Activated CD4-positive, alpha-beta T cell treated with anti-CD3 and anti-CD28 coated beads, Interleukin-2, amount 10 ng/mL, durations not matched to agents 24 days and 14 days (primary cell): ENCODE measurements at regions not wholly inside any gene's neighbourhood (a gene's known extent, or its start where the extent isn't known, plus 50 kb on each side); places are given as distances from the start of the nearest gene placed in this dataset.

Experiments
- DNase-seq: peaks from one replicate; pipeline ENCODE4 v3.0.0; 2022
- H3K27ac Mint-ChIP-seq: one replicate; pipeline ENCODE4 v1.8.0; 2022; ENCODE audit warnings: mild to moderate bottlenecking, mixed read lengths
- H3K27me3 Mint-ChIP-seq: one replicate; pipeline ENCODE4 v1.8.0; 2022; ENCODE audit warnings: mixed read lengths
- H3K36me3 Mint-ChIP-seq: one replicate; pipeline ENCODE4 v1.8.0; 2022; ENCODE audit warnings: low read depth, mild to moderate bottlenecking, mixed read lengths
- H3K4me1 Mint-ChIP-seq: one replicate; pipeline ENCODE4 v1.8.0; 2021; ENCODE audit warnings: mixed read lengths
- H3K4me3 Mint-ChIP-seq: one replicate; pipeline ENCODE4 v1.8.0; 2022; ENCODE audit warnings: mild to moderate bottlenecking, moderate library complexity, mixed read lengths
- H3K9me3 Mint-ChIP-seq: one replicate; pipeline ENCODE4 v1.8.0; 2021; ENCODE audit warnings: mixed read lengths
- intact Hi-C: fragments of 100-400 bp; cut with micrococcal nuclease; formaldehyde crosslinking; loops from one replicate; pipeline ENCODE4 v1.15.1; 2023

DNA sequence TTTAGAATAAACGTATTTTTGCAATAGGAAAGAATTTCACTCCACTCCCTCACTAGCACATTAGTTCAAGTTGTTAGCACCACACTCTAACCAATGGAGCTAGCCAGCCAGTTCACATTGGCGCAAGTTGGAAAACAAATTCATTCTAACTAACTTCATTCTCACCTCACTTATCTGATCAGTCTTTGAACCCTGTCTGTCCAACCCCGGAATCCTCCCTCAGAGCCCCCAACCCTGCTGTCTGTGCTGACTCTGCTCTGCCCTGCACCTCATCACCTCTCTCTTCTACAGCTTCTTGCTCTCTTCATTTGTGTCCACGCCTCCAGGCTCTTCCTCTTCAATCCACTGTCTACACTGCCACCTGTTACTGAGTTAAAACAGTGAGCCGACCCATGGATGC lies 356.5 kb downstream of the IRS1 start:
- H3K9me3 Mint-ChIP-seq: no peaks in the 10 kb centered on the region
- DNase-seq: no peak

GRCh38 chr2:226440127-226440918 lies 359.3 kb downstream of the IRS1 start:
- H3K36me3 Mint-ChIP-seq: no peaks in the 10 kb centered on the region
- no peak overlapping the region for H3K27ac Mint-ChIP-seq
- H3K9me3 Mint-ChIP-seq: no peaks in the 10 kb centered on the region
- H3K4me3 Mint-ChIP-seq: no peak overlapping the region
- no peak for DNase-seq
- peaks cover 24% of the 10 kb centered on the region for H3K27me3 Mint-ChIP-seq
- intact Hi-C loops: no loop called here
- H3K4me1 Mint-ChIP-seq: no peaks in the 10 kb centered on the region

More for the DNA sequence above, 356.5 kb downstream of the IRS1 start:
- intact Hi-C loops: no loop called here
- H3K4me3 Mint-ChIP-seq: no peak overlapping the region
- H3K27me3 Mint-ChIP-seq: peaks cover 28% of the 10 kb centered on the region
- H3K27ac Mint-ChIP-seq: no peak overlapping the region
- no peaks in the 10 kb centered on the region for H3K4me1 Mint-ChIP-seq
- H3K36me3 Mint-ChIP-seq: no peaks in the 10 kb centered on the region

DNA sequence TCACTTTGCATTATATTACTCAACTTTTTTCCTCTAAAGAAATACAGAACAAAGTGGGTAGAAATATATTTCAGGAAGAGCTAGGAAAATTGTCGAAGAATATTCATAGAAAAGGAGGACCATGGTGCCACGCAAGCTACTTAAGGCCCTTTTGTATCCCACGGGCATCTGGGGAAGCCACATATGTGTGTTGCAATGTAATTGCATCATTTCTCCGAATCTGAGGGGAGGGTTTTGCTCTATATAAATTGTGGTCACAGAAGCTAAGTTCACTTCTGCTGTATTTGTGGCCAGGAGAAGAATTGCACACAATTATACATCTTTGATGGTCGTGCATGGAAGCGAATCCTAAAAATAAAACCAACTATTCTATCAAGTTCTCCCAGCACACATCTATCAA lies 360.3 kb downstream of the IRS1 start:
- no peak overlapping the region for H3K27ac Mint-ChIP-seq
- no peak for DNase-seq
- no peaks in the 10 kb centered on the region for H3K4me1 Mint-ChIP-seq
- no peak overlapping the region for H3K4me3 Mint-ChIP-seq
- no peaks in the 10 kb centered on the region for H3K36me3 Mint-ChIP-seq
- intact Hi-C loops: no loop called here
- no peaks in the 10 kb centered on the region for H3K9me3 Mint-ChIP-seq
- peaks cover 23% of the 10 kb centered on the region for H3K27me3 Mint-ChIP-seq

- H3K36me3 Mint-ChIP-seq: no peaks in the 10 kb centered on the region
- peaks cover 23% of the 10 kb centered on the region for H3K27me3 Mint-ChIP-seq
- H3K27ac Mint-ChIP-seq: no peak overlapping the region
- H3K4me3 Mint-ChIP-seq: no peak overlapping the region
- intact Hi-C loops: no loop called here
- no peaks in the 10 kb centered on the region for H3K4me1 Mint-ChIP-seq
- no peaks in the 10 kb centered on the region for H3K9me3 Mint-ChIP-seq
- no peak for DNase-seq
Measured at GRCh38 chr2:226435146-226435545, 364.5 kb downstream of the IRS1 start.

DNA sequence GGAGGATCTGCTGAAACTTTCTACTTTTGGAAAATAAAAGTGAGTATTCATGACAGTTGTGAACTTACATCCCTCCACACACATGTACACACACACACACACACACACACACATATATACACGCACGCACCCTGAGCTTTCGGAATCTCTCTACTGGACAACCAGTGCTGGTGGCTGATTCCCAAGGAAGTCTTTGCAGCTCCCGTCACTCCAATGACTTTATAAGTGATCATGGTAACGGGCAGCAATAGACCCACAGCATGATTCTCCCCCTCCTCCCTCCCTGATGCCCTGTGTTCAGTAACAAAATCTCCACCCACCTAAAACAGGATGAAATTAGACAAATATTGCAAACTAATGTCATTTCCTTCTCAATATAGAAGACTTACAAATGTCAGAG lies 364.9 kb downstream of the IRS1 start:
- H3K4me3 Mint-ChIP-seq: no peak overlapping the region
- H3K27ac Mint-ChIP-seq: no peak overlapping the region
- no peaks in the 10 kb centered on the region for H3K4me1 Mint-ChIP-seq
- H3K9me3 Mint-ChIP-seq: no peaks in the 10 kb centered on the region
- DNase-seq: no peak
- no peaks in the 10 kb centered on the region for H3K36me3 Mint-ChIP-seq
- intact Hi-C loops: no loop called here
- H3K27me3 Mint-ChIP-seq: peaks cover 22% of the 10 kb centered on the region

DNA sequence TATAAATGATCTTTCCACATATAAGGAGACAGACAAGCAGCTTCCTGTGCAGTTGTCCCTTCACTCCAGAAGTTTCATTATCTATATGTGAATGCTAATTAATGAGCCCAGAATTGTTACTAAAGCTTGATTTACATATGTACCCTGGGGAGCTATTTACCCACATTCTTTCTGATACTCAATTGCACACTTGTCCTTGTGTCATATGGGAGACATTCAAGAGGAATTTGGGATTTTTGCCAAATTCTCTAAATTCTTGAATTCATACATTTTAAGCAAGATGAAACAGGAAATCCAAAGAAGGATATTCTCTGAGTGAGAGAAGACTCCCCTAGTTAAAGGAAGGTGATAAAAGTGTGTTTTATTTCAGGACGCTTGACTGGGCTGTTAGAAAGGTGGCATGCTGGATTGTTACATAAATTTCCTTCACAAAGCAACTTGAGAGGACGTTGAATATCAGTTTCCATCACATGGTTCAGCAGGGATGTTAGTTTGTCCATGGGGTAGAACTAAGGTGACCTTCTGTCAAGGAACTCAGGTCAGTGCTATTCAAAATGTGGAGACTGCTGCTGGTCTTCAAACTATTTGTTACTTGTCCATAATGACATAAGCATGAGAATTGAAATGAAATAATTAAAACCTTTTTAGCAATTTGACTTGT lies 368.2 kb downstream of the IRS1 start:
- H3K4me3 Mint-ChIP-seq: no peak overlapping the region
- intact Hi-C loops: no loop called here
- H3K27me3 Mint-ChIP-seq: peaks cover 32% of the 10 kb centered on the region
- H3K36me3 Mint-ChIP-seq: no peaks in the 10 kb centered on the region
- H3K4me1 Mint-ChIP-seq: no peaks in the 10 kb centered on the region
- DNase-seq: no peak
- no peaks in the 10 kb centered on the region for H3K9me3 Mint-ChIP-seq
- no peak overlapping the region for H3K27ac Mint-ChIP-seq

- Mint-ChIP-seq H3K4me3 (no peak overlapping the region), H3K27me3 (peaks cover 40% of the 10 kb centered on the region), H3K36me3 (peaks cover 2% of the 10 kb centered on the region), H3K27ac (no peak overlapping the region), H3K4me1 (peaks cover 7% of the 10 kb centered on the region), H3K9me3 (no peaks in the 10 kb centered on the region)
- intact Hi-C loops: loop anchor here (10.0 kb wide), 1 partner anchor 555 kb away; no protein-coding TSS in a partner anchor
- no peak for DNase-seq
Measured at GRCh38 chr2:226429476-226429875, 370.1 kb downstream of the IRS1 start.

DNA sequence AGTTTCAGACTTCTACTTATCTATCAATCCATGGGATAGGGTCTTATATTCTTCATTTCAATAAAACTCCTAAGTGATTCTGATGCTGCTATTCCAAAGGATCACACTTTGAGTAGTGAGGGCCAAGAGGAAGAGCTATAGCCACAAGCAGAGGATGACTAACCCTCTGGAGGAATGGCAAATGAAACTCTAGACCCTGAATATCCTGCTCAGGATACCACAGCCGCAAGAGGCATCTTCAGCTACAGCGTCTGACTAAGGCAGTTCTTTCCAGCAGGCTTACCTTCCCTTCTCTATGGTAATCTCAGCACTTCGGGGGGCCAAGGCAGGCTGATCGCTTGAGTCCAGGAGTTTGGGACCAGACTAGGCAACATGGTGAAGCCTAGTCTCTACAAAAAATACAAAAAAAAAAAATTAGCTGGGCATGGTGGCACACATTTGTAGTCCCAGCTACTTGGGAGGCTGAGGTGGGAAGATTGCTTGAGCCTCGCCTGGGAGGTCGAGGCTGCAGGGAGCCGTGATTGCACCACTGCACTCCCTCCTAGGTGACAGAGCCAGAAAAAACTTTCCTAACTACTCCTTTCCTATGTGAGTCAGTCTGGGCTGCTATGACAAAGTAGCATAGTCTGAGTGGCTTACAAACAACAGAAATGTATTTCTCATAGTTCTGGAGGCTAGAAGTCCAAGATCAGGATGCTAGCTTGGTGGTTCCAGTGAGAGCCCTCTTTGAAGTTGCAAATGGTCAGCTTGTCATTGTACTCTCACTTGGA lies 371.9 kb downstream of the IRS1 start:
- DNase-seq: no peak
- Mint-ChIP-seq H3K4me3 (no peak overlapping the region), H3K27me3 (peaks cover 41% of the 10 kb centered on the region), H3K9me3 (no peaks in the 10 kb centered on the region), H3K4me1 (peaks cover 16% of the 10 kb centered on the region), H3K36me3 (peaks cover 2% of the 10 kb centered on the region), H3K27ac (no peak overlapping the region)
- intact Hi-C loops: loop anchor here (10.0 kb wide), 1 partner anchor 557 kb away; no protein-coding TSS in a partner anchor

- H3K27ac Mint-ChIP-seq: no peak overlapping the region
- intact Hi-C loops: loop anchor here (10.0 kb wide), 1 partner anchor 558 kb away; no protein-coding TSS in a partner anchor
- peaks cover 38% of the 10 kb centered on the region for H3K27me3 Mint-ChIP-seq
- DNase-seq: no peak
- H3K4me3 Mint-ChIP-seq: no peak overlapping the region
- no peaks in the 10 kb centered on the region for H3K9me3 Mint-ChIP-seq
- H3K4me1 Mint-ChIP-seq: peaks cover 16% of the 10 kb centered on the region
- peaks cover 2% of the 10 kb centered on the region for H3K36me3 Mint-ChIP-seq
Measured at GRCh38 chr2:226426292-226426736, 373.3 kb downstream of the IRS1 start.

GRCh38 chr2:226424971-226425370 lies 374.6 kb downstream of the IRS1 start:
- H3K27ac Mint-ChIP-seq: peak overlapping the region; percentile 25
- peaks cover 31% of the 10 kb centered on the region for H3K27me3 Mint-ChIP-seq
- intact Hi-C loops: loop anchor here (5.0 to 10.0 kb wide), 3 partner anchors 227 to 560 kb away; no protein-coding TSS in a partner anchor
- no peak overlapping the region for H3K4me3 Mint-ChIP-seq
- no peak for DNase-seq
- H3K36me3 Mint-ChIP-seq: peaks cover 2% of the 10 kb centered on the region
- H3K9me3 Mint-ChIP-seq: peaks cover 4% of the 10 kb centered on the region
- peaks cover 16% of the 10 kb centered on the region for H3K4me1 Mint-ChIP-seq

DNA sequence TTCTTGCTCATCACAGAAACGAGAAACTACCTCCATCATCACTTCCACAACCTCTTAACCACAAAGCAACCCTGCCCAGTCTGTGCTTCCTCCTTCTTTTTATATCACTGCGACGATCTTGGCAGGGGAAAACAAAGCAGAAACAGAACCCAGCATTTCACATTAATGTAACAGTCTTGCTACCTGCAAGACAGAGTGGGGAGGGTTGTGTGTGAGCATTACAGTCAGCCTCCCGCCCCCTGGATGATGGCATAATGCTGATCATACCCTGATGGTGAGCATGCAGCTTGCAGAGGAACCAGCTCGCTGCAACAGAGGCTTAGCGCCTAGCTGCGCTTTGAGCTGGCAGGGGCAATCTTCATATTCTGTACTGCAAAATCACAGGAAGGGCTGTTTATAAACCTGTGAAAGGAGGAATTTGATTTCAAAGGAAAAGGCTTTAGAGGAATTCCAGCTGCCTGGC lies 376.1 kb downstream of the IRS1 start:
- H3K27ac Mint-ChIP-seq: peak overlapping the region; percentile 23
- DNase-seq: peak; percentile 87
- H3K36me3 Mint-ChIP-seq: peaks cover 2% of the 10 kb centered on the region
- H3K9me3 Mint-ChIP-seq: peaks cover 4% of the 10 kb centered on the region
- H3K4me1 Mint-ChIP-seq: peaks cover 16% of the 10 kb centered on the region
- H3K4me3 Mint-ChIP-seq: peak overlapping the region; percentile 54
- H3K27me3 Mint-ChIP-seq: peaks cover 25% of the 10 kb centered on the region
- intact Hi-C loops: loop anchor here (5.0 to 10.0 kb wide), 3 partner anchors 229 to 561 kb away; no protein-coding TSS in a partner anchor

- peaks cover 2% of the 10 kb centered on the region for H3K36me3 Mint-ChIP-seq
- H3K4me3 Mint-ChIP-seq: no peak overlapping the region
- no peak for DNase-seq
- H3K27me3 Mint-ChIP-seq: peaks cover 20% of the 10 kb centered on the region
- H3K27ac Mint-ChIP-seq: no peak overlapping the region
- intact Hi-C loops: loop anchor here (5.0 to 10.0 kb wide), 3 partner anchors 232 to 564 kb away; no protein-coding TSS in a partner anchor
- H3K9me3 Mint-ChIP-seq: peaks cover 6% of the 10 kb centered on the region
- H3K4me1 Mint-ChIP-seq: peaks cover 16% of the 10 kb centered on the region
Measured at GRCh38 chr2:226420646-226421045, 379.0 kb downstream of the IRS1 start.

DNA sequence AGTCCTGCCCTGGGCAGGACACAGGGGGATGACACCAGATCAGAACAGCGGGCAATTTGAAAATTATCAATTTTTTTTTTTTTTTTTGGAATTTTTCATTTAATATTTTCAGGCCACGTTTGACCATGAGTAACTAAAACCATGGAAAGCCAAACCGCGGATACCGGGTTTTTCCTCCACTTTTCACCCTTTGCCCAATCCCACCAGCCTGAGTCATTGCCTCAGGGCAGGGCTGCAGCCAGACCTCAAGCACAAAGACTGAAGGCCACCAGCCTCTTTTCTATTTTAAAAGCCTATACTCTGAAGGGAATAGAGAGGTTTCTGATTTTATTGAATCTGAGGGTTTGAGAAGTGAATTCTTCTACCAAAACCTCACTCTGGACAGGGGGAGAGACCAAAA lies 381.1 kb downstream of the IRS1 start:
- Mint-ChIP-seq H3K27me3 (peaks cover 14% of the 10 kb centered on the region), H3K27ac (no peak overlapping the region), H3K9me3 (peaks cover 6% of the 10 kb centered on the region), H3K36me3 (no peaks in the 10 kb centered on the region), H3K4me1 (peaks cover 4% of the 10 kb centered on the region), H3K4me3 (no peak overlapping the region)
- DNase-seq: no peak
- intact Hi-C loops: no loop called here
